Activated CD4-positive, CD25-positive, alpha-beta regulatory T cell treated with anti-CD3 and anti-CD28 coated beads, Interleukin-2, amount 50 U/mL, for 24 hours (primary cell): ENCODE measurements at regions not wholly inside any gene's neighbourhood (a gene's known extent, or its start where the extent isn't known, plus 50 kb on each side); places are given as distances from the start of the nearest gene placed in this dataset.

Experiments used
- ATAC-seq, 2 donors: fragments of 150-1000 bp; cut with Tn5 transposase; one replicate each; pipeline ENCODE4 v1.10.0; 2021; ENCODE audit warnings: mild to moderate bottlenecking in 1 of 2, moderate library complexity in 1 of 2

DNA sequence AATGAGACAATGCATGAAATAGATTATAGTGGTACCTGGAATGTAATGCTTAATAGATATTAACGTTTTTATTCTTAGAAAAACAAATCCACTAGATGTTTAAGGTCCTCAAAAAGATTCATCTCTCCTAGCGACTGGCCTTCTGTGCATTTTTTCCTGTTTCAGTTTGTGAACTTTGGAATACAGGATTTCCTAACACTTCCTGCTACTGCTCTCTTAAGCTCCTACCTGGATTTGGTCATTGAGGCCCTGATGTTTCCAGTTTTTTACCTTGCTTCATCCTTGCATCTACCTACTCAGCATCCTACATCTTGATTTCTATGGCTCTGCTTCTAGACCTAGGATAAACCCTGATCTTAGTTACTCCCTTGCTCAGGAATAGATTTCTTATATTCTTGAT, 188.4 kb downstream of the ABCC12 start:
- no peak for ATAC-seq

DNA sequence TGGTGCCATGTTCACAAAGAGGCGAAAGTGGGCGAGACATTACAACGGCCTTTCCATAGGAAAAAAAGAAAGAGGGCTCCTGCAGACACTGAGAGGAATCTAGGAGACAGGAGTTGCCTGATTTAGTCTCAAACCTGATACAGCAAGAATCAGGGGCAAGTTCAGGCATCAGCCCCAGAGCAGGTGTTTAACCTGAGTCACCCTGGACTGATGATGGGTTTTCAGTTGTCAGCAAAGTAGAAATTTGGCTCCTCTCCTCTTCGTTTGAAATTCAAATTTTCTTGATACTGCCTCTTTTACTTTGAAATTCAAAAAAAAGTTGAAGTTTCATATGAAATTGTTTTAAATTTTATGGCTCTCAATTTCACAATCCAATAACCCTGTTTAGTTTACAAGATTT, 189.5 kb downstream of the ABCC12 start:
- ATAC-seq, result no peak

DNA sequence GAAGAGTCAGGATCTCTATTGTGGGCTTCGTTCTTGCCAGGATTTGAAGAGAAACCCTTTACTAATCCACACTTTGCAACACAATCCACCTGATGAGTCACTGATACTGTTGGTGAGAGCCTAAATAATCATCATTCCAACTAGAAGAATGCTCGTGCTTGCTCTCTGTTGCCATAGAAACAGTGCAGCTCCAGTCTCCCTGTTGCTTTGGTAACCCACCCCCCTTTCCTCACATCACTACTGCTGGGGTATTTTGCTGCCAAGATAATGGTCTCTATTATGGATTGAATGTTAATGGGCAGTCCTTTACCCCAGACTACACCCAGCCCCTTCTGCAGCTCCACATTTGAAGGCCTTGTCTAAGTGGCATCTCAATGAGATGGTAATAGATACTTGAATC, 190.4 kb downstream of the ABCC12 start:
- ATAC-seq, result no peak

DNA sequence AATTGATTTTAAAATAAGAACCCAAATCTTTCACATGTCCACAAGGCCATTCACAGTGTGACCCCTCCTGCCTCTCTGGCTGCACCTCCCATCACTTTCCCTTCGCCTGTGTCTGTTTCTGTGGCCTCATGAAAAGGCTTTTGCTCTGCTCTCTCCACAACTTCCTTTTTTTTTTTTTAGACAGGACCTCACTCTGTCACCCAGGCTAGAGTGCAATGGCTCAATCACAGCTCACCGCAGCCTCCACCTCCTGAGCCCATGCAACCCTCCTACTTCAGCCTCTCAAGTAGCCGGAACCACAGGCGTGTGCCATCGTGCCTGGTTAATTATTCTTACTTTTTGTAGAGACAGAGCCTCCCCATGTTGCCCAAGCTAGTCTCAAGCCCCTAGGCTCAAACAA, 197.1 kb downstream of the ABCC12 start:
- ATAC-seq, result no peak

DNA sequence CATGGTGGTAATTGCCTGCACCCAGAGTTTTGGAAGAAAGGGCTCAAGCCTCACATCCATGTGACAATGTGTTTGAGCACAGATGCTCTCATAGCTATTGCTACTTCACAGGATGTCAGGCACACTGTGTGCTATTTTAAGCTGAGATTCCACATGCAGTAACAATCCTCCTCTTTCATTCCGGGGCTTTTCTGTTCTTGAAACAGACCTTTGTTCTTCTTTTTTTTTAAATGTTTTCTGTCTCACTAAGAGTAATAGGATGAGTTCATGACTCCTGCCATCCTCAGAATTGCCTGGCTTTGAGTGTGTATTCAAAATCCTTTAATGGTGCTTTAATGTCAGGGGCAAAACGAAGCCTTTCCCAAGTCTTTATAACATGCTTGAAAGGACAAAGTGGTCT, 198.9 kb downstream of the ABCC12 start:
- ATAC-seq, result no peak

DNA sequence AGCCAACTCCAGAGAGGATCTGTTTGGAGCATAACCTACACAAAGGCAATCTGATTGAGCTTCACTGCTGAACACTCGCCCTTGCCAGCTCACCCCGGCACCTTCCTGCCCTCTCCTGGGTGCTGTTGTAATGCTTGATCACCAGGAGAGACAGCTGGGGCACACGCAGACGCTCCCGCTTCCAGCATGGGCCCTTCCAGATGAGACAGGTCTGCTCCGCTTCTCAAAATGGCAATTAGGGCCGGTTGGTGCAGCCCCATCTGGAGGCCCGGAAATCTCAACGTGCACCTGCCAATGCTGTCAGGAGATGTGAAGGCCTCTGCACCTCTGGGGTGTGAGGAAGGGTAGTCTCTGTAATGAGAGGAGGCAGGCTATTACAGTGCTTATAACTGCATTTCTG, 206.1 kb downstream of the ABCC12 start:
- ATAC-seq, result no peak

DNA sequence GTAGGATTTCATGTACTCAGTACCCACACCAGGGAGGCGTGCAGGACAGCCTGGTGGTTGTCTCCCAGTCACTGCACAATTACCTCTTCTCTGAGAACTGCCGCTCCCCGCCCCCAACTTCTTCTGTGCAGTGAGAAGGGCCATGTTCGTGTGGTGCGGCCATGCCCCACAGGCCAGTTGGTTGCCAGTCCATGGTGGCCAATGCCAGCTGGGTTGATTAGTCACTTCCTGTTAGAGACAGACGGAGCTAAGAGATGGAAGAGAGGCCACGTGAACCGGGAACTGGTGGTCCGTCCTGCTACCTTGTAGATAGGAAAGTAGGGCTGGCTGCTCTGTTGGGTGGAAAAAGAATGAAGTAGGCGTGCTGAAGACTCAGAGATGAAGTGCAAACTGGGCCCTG, 206.5 kb downstream of the ABCC12 start:
- no peak for ATAC-seq

DNA sequence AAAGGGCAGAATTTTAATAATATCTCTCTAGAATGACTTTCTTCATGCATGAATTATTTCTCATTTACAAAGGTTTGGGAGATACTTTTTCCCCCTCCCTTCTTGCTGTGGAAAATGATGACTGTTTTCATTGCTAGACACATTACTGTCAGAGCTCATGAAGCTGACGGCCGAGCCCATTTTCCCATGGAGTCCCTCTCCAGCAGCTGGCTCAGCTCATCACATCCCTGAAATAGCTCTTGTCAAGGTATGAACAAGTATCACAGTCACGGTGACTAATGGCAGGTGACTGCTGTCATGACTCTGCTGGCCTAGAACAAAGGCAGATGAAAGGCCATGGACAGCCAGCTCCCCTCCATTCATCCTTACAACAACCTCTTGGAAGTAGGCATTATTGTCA, 208.1 kb downstream of the ABCC12 start:
- no peak for ATAC-seq

DNA sequence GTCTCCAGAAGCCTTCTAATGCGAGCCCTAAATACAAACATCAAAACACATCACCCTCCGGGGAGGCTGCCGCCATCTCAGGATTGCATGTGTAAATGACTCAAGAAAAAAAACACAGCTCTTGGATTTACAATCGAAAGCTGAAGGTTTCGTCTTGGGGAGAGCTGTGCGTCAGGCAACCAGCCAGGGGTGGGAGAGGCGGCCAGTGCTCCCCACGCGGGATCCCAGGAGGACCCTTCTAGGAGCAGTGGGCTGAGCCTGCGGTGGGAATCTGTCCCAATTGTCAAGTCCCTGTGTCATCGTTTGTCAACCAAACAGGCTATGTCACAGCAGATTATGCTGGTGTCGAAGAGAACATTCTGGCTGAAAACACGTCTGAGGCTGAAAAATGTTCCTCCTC, 209.7 kb downstream of the ABCC12 start:
- no peak for ATAC-seq

DNA sequence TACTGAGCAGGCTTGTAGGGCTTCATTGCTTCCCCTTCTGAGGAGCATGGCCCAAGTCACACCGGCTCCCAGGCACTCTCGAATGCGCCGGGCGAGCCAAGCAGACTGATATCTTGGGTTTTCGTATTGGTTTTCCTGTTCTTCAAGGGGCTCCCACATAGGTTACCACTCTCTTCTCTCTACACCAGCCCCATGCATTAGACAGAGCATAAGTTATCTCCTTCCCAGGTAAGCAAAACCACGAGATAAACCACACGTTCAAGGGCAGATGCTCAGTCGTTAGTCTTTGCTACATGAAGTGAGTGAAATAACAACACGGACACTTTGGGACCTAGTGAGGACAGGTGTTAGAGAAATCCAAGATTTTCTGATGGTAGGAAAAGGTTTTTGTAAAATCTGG, 211.2 kb downstream of the ABCC12 start:
- no peak for ATAC-seq

DNA sequence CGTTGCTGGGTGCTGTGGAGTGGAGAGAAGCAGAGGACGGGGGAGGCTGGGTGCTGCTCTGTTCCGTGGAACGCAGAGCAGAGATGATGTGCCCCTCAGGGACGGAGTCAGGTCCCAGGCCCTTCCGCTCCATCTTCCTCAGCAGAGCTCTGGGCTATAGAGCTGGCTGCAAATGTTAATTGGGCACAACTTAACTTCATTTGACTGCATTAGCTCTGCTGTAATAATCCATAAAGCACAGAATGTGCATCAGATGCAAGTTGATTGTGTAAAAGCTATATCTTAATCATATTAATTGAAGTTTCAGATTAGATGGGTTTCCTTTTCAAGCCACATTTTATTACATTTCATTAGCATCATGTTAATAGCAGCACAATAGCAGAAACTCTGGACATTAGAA, 212.6 kb downstream of the ABCC12 start:
- ATAC-seq, result no peak

DNA sequence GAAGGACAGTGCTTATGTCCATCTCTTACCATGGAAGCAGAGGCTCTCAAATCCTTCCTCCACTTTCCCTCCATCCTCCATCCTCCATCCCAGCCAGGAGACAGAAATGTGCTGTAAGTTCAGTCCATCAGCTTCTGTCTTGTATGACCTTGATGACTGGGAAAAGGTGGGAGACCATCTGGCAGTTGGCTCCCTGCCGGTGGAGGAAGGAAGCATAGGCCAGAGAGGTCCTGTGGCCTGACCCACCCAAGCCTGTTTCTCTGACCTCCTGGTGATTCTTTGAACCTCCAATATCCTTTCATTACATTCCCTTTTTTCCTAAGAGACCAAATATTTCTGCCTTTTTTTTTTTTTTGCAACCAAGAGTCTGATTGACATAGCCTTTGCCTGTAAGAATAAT, 215.3 kb downstream of the ABCC12 start:
- no peak for ATAC-seq

DNA sequence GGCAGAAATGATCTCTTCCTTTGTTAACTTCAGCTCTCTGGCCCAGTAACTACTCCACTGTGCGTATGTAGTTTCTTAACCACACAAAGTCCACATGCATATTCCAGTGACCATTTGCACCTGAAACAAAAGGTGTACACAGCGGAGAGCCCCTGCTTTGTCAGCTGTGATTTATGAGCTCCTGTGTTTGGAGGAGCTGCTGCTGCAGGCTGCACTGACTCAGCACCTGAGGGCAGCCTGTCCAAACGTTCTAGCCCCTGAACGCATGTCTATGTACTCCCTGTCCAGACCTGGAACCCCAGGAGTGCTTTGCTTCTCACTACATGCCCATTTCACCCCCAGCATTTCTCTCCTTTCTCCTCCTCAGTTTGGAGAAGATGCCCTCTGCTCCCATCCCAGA, 216.1 kb downstream of the ABCC12 start:
- no peak for ATAC-seq

DNA sequence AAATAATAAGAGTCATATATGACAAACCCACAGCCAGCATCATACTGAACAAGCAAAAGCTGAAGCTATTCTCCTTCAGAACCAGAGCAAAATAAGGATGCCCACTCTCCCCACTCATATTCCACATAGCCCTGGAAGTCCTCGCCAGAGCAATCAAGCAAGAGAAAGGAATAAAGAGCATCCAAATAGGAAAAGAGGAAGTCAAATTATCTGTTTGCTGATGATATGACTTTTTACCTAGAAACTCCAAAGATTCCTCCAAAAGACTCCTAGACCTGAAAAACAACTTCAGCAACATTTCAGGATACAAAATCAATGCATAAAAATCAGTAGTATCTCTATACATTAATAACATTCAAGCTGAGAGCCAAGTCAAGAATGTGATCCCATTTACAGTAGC, 217.5 kb downstream of the ABCC12 start:
- ATAC-seq, result no peak

DNA sequence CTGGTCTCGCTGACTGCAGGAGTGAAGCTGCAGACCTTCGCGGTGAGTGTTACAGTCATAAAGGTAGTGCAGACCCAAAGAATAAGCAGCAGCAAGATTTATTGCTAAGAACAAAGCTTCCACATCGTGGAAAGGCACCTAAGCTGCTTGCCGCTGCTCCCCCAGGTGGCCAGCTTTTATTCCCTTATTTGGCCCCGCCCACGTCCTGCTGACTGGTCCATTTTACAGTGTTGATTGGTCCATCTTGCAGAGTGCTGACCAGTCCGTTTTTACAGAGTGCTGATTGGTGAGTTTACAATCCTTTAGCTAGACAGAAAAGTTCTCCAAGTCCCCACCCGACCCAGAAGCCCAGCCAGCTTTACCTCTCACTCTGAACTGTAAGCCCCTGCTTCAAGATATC, 227.8 kb downstream of the ABCC12 start:
- no peak for ATAC-seq

DNA sequence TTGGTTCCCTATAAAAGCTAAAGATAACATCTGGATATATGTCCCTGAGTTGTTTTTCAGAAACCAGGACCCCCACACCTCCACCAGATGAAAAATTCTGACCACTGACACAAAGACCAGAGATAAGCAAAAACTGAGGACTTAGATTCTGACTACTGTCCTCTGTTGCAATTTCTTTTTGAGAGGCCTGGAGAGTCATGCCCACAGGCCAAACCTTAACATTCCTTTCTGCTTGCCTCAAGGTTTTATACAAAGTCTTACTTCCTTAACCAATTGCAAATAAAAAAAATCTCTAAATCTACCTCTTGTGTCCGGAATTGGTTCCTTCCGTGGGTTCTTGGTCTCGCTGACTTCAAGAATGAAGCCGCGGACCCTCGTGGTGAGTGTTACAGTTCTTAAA, 228.5 kb downstream of the ABCC12 start:
- ATAC-seq, result no peak

DNA sequence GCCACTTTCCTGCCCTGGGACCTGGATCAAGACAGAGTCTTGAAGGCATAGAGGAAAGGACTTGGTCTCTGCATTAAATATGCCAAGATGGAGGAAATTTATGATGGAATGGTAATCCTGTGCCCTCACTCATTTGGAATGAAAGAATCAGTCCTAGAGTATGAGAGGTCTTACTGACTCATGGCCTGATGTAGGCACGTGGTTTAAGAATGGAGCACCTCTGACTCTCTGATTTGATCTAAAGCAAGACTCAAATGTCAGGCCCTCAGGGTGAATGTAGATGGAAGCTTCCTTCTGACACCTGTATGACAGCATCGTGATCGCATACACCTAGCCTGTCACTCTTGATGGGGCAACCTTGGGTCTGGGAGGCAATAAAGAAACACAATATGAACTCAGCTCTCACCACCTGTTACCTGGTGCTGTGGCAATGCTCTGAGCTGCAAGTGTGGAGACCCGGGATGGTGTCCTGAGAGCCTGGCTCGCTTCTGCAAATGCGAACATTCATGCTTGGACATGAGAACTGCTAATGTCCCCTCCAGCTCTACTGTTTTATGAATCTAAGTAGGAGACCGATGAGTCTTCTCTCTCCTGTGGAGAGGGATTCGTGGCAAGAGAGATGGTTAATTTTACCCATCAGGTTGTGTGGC, 229.9 kb downstream of the ABCC12 start:
- no peak for ATAC-seq

DNA sequence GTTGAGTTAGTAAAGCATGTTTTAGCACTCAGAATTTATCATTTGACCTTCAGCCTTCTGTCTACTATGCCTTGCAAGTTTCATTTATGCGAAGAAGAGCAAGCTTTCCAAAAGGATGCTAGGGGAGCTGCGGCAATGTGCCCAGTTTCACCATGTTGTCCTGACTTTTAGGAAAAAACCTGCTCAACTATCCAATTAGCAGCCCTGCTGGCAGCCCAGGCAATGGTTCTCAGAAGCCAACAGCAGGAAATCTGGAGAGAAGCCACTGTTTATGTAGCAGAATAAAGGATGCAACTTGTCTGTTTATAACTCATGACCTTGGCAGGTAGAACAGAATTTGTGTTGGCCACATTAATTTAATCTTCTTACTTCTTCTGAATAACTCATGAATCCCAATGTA, 230.8 kb downstream of the ABCC12 start:
- ATAC-seq, result no peak

DNA sequence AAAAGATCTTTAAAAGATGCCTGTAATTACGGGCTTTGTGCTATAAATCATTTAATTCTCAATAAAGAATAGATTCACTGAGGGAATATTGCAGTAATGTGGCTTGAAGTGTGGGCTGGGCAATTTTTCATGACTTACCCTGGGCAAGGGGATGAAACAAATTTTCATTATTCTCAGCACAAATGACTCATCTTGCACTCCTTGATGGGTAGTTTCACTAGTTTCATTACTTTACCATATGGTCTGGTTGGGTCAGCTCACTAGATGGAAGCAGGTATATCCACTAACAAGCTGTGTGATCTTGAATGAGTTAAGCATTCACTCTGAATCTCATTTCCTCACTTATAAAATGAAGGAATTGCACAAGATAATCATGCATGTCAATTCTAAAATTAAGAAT, 234.3 kb downstream of the ABCC12 start:
- no peak for ATAC-seq

DNA sequence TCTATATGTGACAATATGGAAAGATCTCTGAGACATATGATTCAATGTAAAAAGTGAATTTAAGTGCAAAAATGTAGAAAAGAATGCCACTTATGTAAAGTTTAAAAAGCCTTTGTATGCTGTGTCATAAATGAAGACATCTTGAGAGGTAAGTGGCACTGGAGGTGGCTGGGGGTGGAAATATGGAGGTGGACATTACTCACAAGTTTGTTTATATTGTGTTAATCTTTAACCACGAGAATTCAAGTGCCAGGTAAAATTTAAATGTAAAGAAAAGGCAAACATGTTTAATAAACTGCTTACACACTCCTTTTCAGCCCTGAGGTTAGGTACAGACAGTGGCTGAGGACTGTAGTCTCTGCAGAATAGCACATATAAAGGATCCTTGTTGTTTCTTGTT, 235.1 kb downstream of the ABCC12 start:
- ATAC-seq, result no peak

DNA sequence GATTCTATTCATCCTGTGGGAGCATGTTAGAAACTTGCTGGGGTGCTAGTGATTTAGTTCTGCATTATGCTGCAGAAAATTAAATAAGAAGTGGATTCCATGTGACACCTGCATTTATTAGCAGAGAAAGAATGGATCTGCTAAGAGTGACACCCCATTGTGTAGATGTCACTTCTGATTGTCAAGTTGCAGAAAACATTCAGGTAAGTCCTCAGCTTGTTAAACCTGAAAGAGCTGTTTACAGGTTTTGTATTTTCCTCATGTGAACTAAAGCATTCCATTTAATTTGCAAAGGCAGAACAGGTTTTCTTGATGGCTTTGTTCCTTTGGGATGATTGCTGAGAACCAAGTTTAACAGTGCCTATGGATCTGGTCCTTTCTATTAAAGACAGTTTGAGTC, 238.7 kb downstream of the ABCC12 start:
- no peak for ATAC-seq

DNA sequence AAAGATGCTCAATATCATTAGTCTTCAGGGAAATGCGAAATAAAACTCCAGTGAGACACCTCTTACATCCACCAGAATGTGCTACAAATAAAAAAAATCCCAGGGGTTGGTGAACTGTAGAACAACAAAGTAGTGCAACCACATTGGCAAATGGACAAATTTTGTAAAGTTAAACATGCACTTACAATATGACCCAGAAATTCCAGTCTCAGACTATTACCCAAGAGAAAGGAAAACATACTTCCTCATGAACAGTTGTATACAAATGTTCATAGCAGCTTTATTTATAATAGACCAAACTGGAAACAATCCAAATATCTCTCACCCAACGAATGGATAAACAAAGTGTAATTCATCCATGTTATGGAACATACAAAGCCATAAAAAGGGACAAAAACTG, 239.5 kb downstream of the ABCC12 start:
- ATAC-seq, result no peak

DNA sequence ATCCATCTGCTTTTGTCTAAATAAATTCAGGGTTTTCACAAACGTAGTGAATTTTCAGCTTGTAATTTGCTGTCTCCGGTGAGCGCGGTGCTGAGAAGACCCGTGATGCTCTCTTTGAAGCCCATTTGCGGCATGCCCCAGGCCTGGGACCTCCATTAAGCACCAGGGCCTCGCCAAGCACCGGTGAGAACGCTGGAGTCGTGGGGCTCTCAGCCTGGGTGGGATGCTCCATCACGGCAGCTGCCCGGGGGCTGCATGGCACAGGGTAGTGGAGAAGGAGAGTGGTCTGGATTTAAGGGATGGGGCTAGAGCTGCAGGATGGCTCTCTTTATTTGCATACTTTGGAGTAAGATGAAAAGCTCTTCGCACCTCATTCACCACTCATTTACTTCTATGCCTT, 248.7 kb downstream of the ABCC12 start:
- ATAC-seq, result no peak

DNA sequence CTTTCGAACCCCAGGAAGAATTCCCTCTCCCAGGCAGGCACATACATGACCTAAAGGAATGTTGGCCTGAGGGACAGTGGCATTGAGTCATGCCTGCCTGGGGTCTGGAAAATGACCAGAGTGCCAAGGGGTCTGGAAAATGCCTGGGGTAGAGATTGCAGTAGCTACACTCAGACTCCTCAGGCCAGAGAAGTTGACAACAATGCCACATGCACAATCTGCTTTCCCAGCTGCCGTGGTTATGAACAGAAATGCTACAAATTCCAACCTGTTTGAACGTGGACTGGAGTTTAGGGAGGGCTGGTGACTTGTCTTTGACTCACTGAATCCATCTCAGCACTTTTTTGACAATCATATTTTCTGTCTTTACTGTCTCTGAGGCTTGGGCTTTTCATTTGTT, 250.0 kb downstream of the ABCC12 start:
- ATAC-seq, result no peak

DNA sequence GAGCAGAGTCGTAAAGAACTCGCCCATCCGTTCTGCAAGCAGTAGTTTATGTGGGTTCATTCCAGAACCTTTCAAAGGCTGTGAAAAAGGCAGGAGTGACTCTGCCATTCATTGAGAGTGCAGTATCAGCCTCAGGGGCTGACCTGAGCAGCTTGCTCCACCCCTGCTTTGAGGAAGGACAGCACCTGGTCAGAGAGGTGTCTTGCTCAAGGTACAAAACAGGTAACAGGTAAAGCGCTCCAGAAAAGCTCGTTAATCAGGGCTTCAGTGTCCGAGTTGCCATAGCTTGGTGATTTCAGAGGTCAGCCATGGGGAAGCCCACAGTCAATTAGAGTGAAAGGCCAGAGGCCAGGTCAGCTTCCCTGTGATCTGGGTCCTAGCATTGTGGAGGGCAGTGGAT, 251.1 kb downstream of the ABCC12 start:
- no peak for ATAC-seq

DNA sequence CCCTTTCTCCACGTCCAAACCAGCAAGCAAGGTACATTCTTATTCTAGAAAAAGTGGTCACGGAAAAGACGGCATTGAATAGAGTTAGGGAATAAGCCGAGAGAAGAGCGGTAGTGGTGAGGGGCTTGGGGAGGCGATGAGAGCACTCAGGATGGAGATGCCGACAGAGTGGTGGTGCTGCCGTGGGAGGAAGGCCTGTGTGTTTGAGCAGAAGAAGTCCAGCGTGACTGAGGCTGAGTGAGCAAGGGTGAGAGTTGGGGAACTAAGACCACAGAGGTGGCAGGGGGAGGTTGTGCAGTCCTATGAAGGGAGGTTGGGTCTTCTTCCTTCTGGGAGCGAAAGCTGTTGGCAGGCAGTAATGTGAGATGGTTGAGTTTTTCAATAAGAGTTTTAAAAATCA, 252.3 kb downstream of the ABCC12 start:
- no peak for ATAC-seq
